ENCODE measurements at regions not wholly inside any gene's neighbourhood (a gene's known extent, or its start where the extent isn't known, plus 50 kb on each side); places are given as distances from the start of the nearest gene placed in this dataset.
"Not testable (repeated sequence)": the region's sequence is repeated elsewhere in the genome, so short reads cannot be mapped to it uniquely, and the experiment has no call there.

- DNase-seq (ENCODE audit: low read depth), result peak; percentile 27
These were observed 218.5 kb upstream of the FGF13 start for GRCh38 chrX:138929926-138930582.

- no peak for DNase-seq (ENCODE audit: low read depth)
These were observed 217.4 kb upstream of the FGF13 start for GRCh38 chrX:138928737-138929459.

GRCh38 chrX:138925330-138925729, 213.8 kb upstream of the FGF13 start:
- DNase-seq (ENCODE audit: low read depth), result peak; percentile 92

- DNase-seq (ENCODE audit: low read depth), result no peak
These were observed 212.3 kb upstream of the FGF13 start for GRCh38 chrX:138923805-138924204.

- DNase-seq (ENCODE audit: low read depth), result no peak
These were observed 209.5 kb upstream of the FGF13 start for GRCh38 chrX:138921031-138921430.

- DNase-seq (ENCODE audit: low read depth), result peak; percentile 63
These were observed 206.3 kb upstream of the FGF13 start for GRCh38 chrX:138917781-138918180.

- no peak for DNase-seq (ENCODE audit: low read depth)
These were observed 203.2 kb upstream of the FGF13 start for GRCh38 chrX:138914767-138915166.

GRCh38 chrX:138908577-138908976, 197.1 kb upstream of the FGF13 start:
- DNase-seq (ENCODE audit: low read depth), result peak; percentile 45

GRCh38 chrX:138897621-138898492, 186.3 kb upstream of the FGF13 start:
- DNase-seq (ENCODE audit: low read depth), result no peak

GRCh38 chrX:138890491-138890890, 179.0 kb upstream of the FGF13 start:
- DNase-seq (ENCODE audit: low read depth), result peak; percentile 50

- no peak for DNase-seq (ENCODE audit: low read depth)
These were observed 177.6 kb upstream of the FGF13 start for GRCh38 chrX:138889149-138889548.

GRCh38 chrX:138886769-138887168, 175.3 kb upstream of the FGF13 start:
- DNase-seq (ENCODE audit: low read depth), result no peak

GRCh38 chrX:138885886-138886285, 174.4 kb upstream of the FGF13 start:
- DNase-seq (ENCODE audit: low read depth), result peak; percentile 75

GRCh38 chrX:138880293-138880692, 168.8 kb upstream of the FGF13 start:
- not testable (repeated sequence) for DNase-seq (ENCODE audit: low read depth)

- no peak for DNase-seq (ENCODE audit: low read depth)
These were observed 166.2 kb upstream of the FGF13 start for GRCh38 chrX:138877746-138878145.

- no peak for DNase-seq (ENCODE audit: low read depth)
These were observed 164.0 kb upstream of the FGF13 start for GRCh38 chrX:138875472-138875871.

- DNase-seq (ENCODE audit: low read depth), result no peak
These were observed 162.9 kb upstream of the FGF13 start for GRCh38 chrX:138874271-138874935.

GRCh38 chrX:138873640-138874039, 162.1 kb upstream of the FGF13 start:
- DNase-seq (ENCODE audit: low read depth), result not testable (repeated sequence)

GRCh38 chrX:138872537-138872936, 161.0 kb upstream of the FGF13 start:
- no peak for DNase-seq (ENCODE audit: low read depth)

GRCh38 chrX:138871739-138872138, 160.2 kb upstream of the FGF13 start:
- no peak for DNase-seq (ENCODE audit: low read depth)

- DNase-seq (ENCODE audit: low read depth), result no peak
These were observed 155.1 kb upstream of the FGF13 start for GRCh38 chrX:138866643-138867042.

GRCh38 chrX:138865093-138865649, 153.7 kb upstream of the FGF13 start:
- no peak for DNase-seq (ENCODE audit: low read depth)
